HG02938 (cell line): ENCODE measurements at regions not wholly inside any gene's neighbourhood (a gene's known extent, or its start where the extent isn't known, plus 50 kb on each side); places are given as distances from the start of the nearest gene placed in this dataset.

Source experiments
- ATAC-seq: cut with Tn5 transposase; IDR thresholded peaks from one replicate; pipeline ENCODE4 v1.9.1; 2021; ENCODE audit warnings: mild to moderate bottlenecking, moderate library complexity; ENCODE audit not compliant: unreplicated experiment

GRCh38 chr10:131424836-131425491, 113.4 kb upstream of the TCERG1L start:
- ATAC-seq, result no peak

- ATAC-seq, result no peak
These were observed 114.4 kb upstream of the TCERG1L start for GRCh38 chr10:131425752-131426533.

GRCh38 chr10:131426534-131426898, 115.0 kb upstream of the TCERG1L start:
- no peak for ATAC-seq

GRCh38 chr10:131427281-131427680, 115.8 kb upstream of the TCERG1L start:
- ATAC-seq, result no peak

GRCh38 chr10:131427901-131428300, 116.4 kb upstream of the TCERG1L start:
- ATAC-seq, result no peak

GRCh38 chr10:131429141-131429540, 117.6 kb upstream of the TCERG1L start:
- ATAC-seq, result no peak

- ATAC-seq, result no peak
These were observed 118.4 kb upstream of the TCERG1L start for GRCh38 chr10:131429942-131430341.

- ATAC-seq, result no peak
These were observed 119.3 kb upstream of the TCERG1L start for GRCh38 chr10:131430716-131431412.

GRCh38 chr10:131431533-131431932, 120.0 kb upstream of the TCERG1L start:
- no peak for ATAC-seq

GRCh38 chr10:131431978-131432690, 120.6 kb upstream of the TCERG1L start:
- no peak for ATAC-seq

- ATAC-seq, result no peak
These were observed 122.0 kb upstream of the TCERG1L start for GRCh38 chr10:131433568-131433967.

GRCh38 chr10:131435232-131435631, 123.7 kb upstream of the TCERG1L start:
- ATAC-seq, result no peak

GRCh38 chr10:131435760-131436457, 124.4 kb upstream of the TCERG1L start:
- ATAC-seq, result no peak

- ATAC-seq, result no peak
These were observed 124.9 kb upstream of the TCERG1L start for GRCh38 chr10:131436458-131436857.

GRCh38 chr10:131437556-131438475, 126.3 kb upstream of the TCERG1L start:
- ATAC-seq, result no peak

GRCh38 chr10:131438665-131439064, 127.1 kb upstream of the TCERG1L start:
- no peak for ATAC-seq

GRCh38 chr10:131439705-131440104, 128.2 kb upstream of the TCERG1L start:
- ATAC-seq, result no peak

GRCh38 chr10:131440405-131441360, 129.2 kb upstream of the TCERG1L start:
- no peak for ATAC-seq
